ENCODE measurements at regions not wholly inside any gene's neighbourhood (a gene's known extent, or its start where the extent isn't known, plus 50 kb on each side); places are given as distances from the start of the nearest gene placed in this dataset.

DNA sequence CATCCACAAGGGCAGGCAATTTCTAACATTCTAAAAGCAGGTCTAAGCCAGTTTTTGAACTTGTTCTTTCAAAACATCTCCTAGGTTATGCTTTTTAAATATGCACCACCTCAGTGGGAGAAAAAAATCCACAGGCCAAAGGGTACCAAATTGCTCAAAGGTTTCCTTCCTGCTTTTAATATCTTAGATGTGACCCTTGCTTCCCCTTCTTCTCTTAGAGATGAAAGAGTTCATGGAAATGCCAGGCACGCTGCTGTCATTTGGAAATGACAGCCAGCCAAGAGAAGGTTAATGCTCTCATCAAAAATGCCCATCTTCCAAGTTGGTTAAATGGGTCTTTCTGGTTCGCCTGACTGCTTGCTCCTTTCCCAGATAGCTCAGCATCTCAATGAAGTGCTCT, 497.1 kb downstream of the CD83 start:
- no peak overlapping the region for H3K4me3 Mint-ChIP-seq
- no peak overlapping the region for H3K27ac Mint-ChIP-seq
- H3K9me3 Mint-ChIP-seq, result peaks cover 29% of the 10 kb centered on the region
- no peak for TF ChIP-seq ZNF219 (CRISPR knock-in tag; IDR thresholded peaks at IDR 0.05; ENCODE audit: borderline replicate concordance)
- no peak for TF ChIP-seq JAZF1 (CRISPR knock-in tag; IDR thresholded peaks at IDR 0.05)
- TF ChIP-seq CBFB (CRISPR knock-in tag; IDR thresholded peaks at IDR 0.05; ENCODE audit: low read depth), result no peak
- TF ChIP-seq, protein P1, sequence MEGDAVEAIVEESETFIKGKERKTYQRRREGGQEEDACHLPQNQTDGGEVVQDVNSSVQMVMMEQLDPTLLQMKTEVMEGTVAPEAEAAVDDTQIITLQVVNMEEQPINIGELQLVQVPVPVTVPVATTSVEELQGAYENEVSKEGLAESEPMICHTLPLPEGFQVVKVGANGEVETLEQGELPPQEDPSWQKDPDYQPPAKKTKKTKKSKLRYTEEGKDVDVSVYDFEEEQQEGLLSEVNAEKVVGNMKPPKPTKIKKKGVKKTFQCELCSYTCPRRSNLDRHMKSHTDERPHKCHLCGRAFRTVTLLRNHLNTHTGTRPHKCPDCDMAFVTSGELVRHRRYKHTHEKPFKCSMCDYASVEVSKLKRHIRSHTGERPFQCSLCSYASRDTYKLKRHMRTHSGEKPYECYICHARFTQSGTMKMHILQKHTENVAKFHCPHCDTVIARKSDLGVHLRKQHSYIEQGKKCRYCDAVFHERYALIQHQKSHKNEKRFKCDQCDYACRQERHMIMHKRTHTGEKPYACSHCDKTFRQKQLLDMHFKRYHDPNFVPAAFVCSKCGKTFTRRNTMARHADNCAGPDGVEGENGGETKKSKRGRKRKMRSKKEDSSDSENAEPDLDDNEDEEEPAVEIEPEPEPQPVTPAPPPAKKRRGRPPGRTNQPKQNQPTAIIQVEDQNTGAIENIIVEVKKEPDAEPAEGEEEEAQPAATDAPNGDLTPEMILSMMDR (IDR thresholded peaks at IDR 0.05), result no peak
- TF ChIP-seq JUN (CRISPR knock-in tag; IDR thresholded peaks at IDR 0.05), result no peak
- TF ChIP-seq, protein P2, sequence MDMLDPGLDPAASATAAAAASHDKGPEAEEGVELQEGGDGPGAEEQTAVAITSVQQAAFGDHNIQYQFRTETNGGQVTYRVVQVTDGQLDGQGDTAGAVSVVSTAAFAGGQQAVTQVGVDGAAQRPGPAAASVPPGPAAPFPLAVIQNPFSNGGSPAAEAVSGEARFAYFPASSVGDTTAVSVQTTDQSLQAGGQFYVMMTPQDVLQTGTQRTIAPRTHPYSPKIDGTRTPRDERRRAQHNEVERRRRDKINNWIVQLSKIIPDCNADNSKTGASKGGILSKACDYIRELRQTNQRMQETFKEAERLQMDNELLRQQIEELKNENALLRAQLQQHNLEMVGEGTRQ (CRISPR knock-in tag; IDR thresholded peaks at IDR 0.05), result no peak
- TF ChIP-seq, protein P3, sequence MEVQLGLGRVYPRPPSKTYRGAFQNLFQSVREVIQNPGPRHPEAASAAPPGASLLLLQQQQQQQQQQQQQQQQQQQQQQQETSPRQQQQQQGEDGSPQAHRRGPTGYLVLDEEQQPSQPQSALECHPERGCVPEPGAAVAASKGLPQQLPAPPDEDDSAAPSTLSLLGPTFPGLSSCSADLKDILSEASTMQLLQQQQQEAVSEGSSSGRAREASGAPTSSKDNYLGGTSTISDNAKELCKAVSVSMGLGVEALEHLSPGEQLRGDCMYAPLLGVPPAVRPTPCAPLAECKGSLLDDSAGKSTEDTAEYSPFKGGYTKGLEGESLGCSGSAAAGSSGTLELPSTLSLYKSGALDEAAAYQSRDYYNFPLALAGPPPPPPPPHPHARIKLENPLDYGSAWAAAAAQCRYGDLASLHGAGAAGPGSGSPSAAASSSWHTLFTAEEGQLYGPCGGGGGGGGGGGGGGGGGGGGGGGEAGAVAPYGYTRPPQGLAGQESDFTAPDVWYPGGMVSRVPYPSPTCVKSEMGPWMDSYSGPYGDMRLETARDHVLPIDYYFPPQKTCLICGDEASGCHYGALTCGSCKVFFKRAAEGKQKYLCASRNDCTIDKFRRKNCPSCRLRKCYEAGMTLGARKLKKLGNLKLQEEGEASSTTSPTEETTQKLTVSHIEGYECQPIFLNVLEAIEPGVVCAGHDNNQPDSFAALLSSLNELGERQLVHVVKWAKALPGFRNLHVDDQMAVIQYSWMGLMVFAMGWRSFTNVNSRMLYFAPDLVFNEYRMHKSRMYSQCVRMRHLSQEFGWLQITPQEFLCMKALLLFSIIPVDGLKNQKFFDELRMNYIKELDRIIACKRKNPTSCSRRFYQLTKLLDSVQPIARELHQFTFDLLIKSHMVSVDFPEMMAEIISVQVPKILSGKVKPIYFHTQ (CRISPR knock-in tag; IDR thresholded peaks at IDR 0.05), result no peak
- TF ChIP-seq PRRX2 (CRISPR knock-in tag; IDR thresholded peaks at IDR 0.05), result no peak
- TF ChIP-seq, protein P4, sequence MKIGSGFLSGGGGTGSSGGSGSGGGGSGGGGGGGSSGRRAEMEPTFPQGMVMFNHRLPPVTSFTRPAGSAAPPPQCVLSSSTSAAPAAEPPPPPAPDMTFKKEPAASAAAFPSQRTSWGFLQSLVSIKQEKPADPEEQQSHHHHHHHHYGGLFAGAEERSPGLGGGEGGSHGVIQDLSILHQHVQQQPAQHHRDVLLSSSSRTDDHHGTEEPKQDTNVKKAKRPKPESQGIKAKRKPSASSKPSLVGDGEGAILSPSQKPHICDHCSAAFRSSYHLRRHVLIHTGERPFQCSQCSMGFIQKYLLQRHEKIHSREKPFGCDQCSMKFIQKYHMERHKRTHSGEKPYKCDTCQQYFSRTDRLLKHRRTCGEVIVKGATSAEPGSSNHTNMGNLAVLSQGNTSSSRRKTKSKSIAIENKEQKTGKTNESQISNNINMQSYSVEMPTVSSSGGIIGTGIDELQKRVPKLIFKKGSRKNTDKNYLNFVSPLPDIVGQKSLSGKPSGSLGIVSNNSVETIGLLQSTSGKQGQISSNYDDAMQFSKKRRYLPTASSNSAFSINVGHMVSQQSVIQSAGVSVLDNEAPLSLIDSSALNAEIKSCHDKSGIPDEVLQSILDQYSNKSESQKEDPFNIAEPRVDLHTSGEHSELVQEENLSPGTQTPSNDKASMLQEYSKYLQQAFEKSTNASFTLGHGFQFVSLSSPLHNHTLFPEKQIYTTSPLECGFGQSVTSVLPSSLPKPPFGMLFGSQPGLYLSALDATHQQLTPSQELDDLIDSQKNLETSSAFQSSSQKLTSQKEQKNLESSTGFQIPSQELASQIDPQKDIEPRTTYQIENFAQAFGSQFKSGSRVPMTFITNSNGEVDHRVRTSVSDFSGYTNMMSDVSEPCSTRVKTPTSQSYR (CRISPR knock-in tag; IDR thresholded peaks at IDR 0.05), result no peak
- no peak for TF ChIP-seq TEAD4 (CRISPR knock-in tag; IDR thresholded peaks at IDR 0.05)
- TF ChIP-seq SMAD4 (CRISPR knock-in tag; IDR thresholded peaks at IDR 0.05), result no peak
- H3K4me1 Mint-ChIP-seq, result peaks cover 18% of the 10 kb centered on the region
- peaks cover 22% of the 10 kb centered on the region for H3K36me3 Mint-ChIP-seq
- no peak for DNase-seq (ENCODE audit: low spot score)
- H3K27me3 Mint-ChIP-seq (ENCODE audit: low read depth), result no peaks in the 10 kb centered on the region
- CTCF ChIA-PET, result no interaction called here
- no peak for ATAC-seq
- POLR2A ChIA-PET, result no interaction called here

DNA sequence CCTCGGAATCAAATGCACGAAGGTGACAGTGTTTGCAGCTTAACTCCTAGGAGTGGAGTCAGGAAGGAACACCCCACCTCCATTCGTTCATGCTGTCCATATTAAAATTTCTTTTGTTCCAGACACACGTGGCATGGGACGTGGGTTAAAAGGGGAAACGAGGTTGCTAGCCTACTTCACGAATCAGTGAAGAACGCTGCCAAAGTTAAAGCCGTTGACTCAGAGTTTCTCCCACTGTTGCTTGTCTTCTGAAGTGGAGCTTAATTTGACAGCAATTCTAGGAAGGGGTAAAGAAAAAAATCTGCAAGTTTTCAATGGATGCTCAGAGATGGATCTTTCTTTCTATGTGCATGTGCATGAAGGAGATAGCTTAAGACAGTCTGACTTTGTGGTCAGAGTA, 499.1 kb downstream of the CD83 start:
- no peak overlapping the region for H3K4me3 Mint-ChIP-seq
- no peak for TF ChIP-seq EMX1 (CRISPR knock-in tag; IDR thresholded peaks at IDR 0.05)
- TF ChIP-seq, protein P5, sequence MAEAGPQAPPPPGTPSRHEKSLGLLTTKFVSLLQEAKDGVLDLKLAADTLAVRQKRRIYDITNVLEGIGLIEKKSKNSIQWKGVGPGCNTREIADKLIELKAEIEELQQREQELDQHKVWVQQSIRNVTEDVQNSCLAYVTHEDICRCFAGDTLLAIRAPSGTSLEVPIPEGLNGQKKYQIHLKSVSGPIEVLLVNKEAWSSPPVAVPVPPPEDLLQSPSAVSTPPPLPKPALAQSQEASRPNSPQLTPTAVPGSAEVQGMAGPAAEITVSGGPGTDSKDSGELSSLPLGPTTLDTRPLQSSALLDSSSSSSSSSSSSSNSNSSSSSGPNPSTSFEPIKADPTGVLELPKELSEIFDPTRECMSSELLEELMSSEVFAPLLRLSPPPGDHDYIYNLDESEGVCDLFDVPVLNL (CRISPR knock-in tag; IDR thresholded peaks at IDR 0.05; ENCODE audit: borderline replicate concordance, low read depth), result no peak
- TF ChIP-seq ZNF121 (CRISPR knock-in tag; IDR thresholded peaks at IDR 0.05), result no peak
- TF ChIP-seq, protein P2 (CRISPR knock-in tag; IDR thresholded peaks at IDR 0.05), result no peak
- TF ChIP-seq, protein P6, sequence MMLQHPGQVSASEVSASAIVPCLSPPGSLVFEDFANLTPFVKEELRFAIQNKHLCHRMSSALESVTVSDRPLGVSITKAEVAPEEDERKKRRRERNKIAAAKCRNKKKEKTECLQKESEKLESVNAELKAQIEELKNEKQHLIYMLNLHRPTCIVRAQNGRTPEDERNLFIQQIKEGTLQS (CRISPR knock-in tag; conservative IDR thresholded peaks at IDR 0.05), result no peak
- no peak for TF ChIP-seq ZNF317 (CRISPR knock-in tag; IDR thresholded peaks at IDR 0.05; ENCODE audit: borderline replicate concordance, low read depth)
- TF ChIP-seq, protein P7, sequence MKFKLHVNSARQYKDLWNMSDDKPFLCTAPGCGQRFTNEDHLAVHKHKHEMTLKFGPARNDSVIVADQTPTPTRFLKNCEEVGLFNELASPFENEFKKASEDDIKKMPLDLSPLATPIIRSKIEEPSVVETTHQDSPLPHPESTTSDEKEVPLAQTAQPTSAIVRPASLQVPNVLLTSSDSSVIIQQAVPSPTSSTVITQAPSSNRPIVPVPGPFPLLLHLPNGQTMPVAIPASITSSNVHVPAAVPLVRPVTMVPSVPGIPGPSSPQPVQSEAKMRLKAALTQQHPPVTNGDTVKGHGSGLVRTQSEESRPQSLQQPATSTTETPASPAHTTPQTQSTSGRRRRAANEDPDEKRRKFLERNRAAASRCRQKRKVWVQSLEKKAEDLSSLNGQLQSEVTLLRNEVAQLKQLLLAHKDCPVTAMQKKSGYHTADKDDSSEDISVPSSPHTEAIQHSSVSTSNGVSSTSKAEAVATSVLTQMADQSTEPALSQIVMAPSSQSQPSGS (CRISPR knock-in tag; IDR thresholded peaks at IDR 0.05; ENCODE audit: borderline replicate concordance, low read depth), result no peak
- TF ChIP-seq ATF1 (CRISPR knock-in tag; IDR thresholded peaks at IDR 0.05), result no peak
- TF ChIP-seq ZNF219 (CRISPR knock-in tag; IDR thresholded peaks at IDR 0.05; ENCODE audit: borderline replicate concordance), result no peak
- TF ChIP-seq ZNF396 (CRISPR knock-in tag; IDR thresholded peaks at IDR 0.05; ENCODE audit: borderline replicate concordance), result no peak
- TF ChIP-seq, protein P8, sequence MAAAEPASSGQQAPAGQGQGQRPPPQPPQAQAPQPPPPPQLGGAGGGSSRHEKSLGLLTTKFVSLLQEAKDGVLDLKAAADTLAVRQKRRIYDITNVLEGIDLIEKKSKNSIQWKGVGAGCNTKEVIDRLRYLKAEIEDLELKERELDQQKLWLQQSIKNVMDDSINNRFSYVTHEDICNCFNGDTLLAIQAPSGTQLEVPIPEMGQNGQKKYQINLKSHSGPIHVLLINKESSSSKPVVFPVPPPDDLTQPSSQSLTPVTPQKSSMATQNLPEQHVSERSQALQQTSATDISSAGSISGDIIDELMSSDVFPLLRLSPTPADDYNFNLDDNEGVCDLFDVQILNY (CRISPR knock-in tag; IDR thresholded peaks at IDR 0.05), result no peak

More for the DNA sequence above, 499.1 kb downstream of the CD83 start:
- no peak for DNase-seq (ENCODE audit: low spot score)
- Mint-ChIP-seq H3K4me1 (peaks cover 26% of the 10 kb centered on the region), H3K36me3 (peaks cover 20% of the 10 kb centered on the region), H3K27me3 (ENCODE audit: low read depth) (no peaks in the 10 kb centered on the region), H3K27ac (no peak overlapping the region), H3K9me3 (peaks cover 23% of the 10 kb centered on the region)
- ChIA-PET CTCF (no interaction called here), POLR2A (no interaction called here)
- no peak for ATAC-seq
